ENCODE measurements at regions not wholly inside any gene's neighbourhood (a gene's known extent, or its start where the extent isn't known, plus 50 kb on each side); places are given as distances from the start of the nearest gene placed in this dataset.

GRCh38 chr12:24014915-24015832, 65.7 kb upstream of the SOX5 start:
- no peak for DNase-seq (ENCODE audit: low read depth in 2 of 2)

GRCh38 chr12:24014240-24014639, 64.8 kb upstream of the SOX5 start:
- DNase-seq (ENCODE audit: low read depth in 2 of 2): no peak

- peak in 1 of 2 donors; percentile 3 for DNase-seq (ENCODE audit: low read depth in 2 of 2)
Observed at GRCh38 chr12:24012528-24012927, 63.1 kb upstream of the SOX5 start.

GRCh38 chr12:24011927-24012507, 62.5 kb upstream of the SOX5 start:
- no peak for DNase-seq (ENCODE audit: low read depth in 2 of 2)

GRCh38 chr12:24008166-24008565, 58.7 kb upstream of the SOX5 start:
- no peak for DNase-seq (ENCODE audit: low read depth in 2 of 2)

Measured in dermis microvascular lymphatic vessel endothelial cell (primary cell).